ENCODE measurements at regions not wholly inside any gene's neighbourhood (a gene's known extent, or its start where the extent isn't known, plus 50 kb on each side); places are given as distances from the start of the nearest gene placed in this dataset.

DNA sequence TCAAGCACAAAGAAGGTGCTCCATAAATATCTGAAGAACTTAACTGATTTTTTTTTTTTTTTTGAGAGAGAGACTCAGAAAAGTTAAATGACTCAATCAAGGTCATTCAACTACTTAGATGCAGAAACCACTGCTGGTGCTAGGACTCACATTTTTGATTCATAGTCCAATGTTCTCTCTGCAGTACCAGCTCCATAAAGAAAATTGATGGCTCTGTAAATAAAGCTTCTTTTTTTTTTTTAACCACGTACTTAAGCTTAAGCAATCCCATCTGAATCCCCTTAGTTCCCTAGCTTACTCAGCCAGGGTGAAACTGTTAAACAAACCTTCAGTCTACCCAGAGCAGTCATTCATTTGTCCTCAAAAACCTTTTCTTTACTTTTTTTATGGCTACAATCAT, 657.0 kb upstream of the WWC1 start:
- no peak for DNase-seq (ENCODE audit: low spot score)
- TF ChIP-seq CTCF (IDR thresholded peaks at IDR 0.05; ENCODE audit: extremely low read depth, missing control alignments), result no peak

DNA sequence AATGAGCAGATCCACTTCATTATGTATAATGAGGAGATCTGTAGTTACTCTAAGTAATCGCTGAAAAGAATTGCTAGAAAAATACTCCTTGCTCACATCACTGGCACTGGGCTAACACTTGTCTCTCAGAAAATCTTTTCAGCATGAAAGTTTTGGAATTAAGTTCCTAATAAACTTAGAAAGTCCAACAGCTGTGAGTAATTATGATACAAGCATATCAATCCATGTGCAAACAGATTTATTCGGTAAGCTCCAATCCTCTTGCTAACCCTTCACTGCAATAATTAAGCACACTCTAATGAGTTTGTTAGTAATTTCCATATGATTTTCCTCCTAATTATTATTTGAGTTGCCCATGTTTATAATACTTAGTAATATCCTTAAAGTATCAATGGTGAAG, 652.6 kb upstream of the WWC1 start:
- no peak for TF ChIP-seq CTCF (IDR thresholded peaks at IDR 0.05; ENCODE audit: extremely low read depth, missing control alignments)
- DNase-seq (ENCODE audit: low spot score), result no peak

GRCh38 chr5:167639273-167639672, 652.2 kb upstream of the WWC1 start:
- DNase-seq (ENCODE audit: low spot score), result no peak
- no peak for TF ChIP-seq CTCF (IDR thresholded peaks at IDR 0.05; ENCODE audit: extremely low read depth, missing control alignments)

DNA sequence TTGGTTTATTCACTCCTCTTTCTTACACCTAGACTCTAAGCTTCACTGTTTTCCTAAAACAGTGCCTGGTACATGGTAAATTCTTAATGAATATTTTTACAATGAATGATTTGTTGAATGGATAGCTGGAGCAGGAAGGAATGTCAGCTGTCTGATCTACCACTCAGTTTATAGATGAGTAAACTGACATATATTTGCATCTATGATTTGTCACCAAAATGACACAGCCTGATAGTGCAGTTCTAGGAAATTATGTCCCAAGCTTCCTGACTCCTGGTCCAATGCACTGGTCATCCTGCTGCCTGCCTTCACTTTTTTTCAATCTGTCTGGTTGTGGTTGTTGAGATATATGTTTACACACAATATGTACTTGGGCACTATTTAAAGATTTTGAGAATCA, 651.7 kb upstream of the WWC1 start:
- no peak for TF ChIP-seq CTCF (IDR thresholded peaks at IDR 0.05; ENCODE audit: extremely low read depth, missing control alignments)
- no peak for DNase-seq (ENCODE audit: low spot score)

DNA sequence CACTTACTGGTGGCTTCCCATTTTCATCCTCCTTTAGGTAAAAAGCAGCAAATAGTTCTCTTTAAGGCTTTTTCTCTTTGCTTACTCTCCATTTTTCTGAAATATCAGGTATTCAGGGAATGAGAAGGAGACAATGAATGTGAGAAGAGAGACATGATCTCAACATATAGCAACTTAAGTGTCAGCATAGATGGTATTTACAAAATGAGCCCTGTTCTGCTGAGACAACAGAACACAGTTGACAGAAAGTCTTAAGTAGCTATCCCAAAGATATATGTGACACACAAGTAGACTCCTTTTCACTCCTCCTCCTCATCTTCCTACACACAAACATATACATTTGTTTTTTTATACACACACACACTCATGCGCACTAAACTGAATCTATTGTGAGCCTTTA, 649.3 kb upstream of the WWC1 start:
- TF ChIP-seq CTCF (IDR thresholded peaks at IDR 0.05; ENCODE audit: extremely low read depth, missing control alignments), result no peak
- no peak for DNase-seq (ENCODE audit: low spot score)

DNA sequence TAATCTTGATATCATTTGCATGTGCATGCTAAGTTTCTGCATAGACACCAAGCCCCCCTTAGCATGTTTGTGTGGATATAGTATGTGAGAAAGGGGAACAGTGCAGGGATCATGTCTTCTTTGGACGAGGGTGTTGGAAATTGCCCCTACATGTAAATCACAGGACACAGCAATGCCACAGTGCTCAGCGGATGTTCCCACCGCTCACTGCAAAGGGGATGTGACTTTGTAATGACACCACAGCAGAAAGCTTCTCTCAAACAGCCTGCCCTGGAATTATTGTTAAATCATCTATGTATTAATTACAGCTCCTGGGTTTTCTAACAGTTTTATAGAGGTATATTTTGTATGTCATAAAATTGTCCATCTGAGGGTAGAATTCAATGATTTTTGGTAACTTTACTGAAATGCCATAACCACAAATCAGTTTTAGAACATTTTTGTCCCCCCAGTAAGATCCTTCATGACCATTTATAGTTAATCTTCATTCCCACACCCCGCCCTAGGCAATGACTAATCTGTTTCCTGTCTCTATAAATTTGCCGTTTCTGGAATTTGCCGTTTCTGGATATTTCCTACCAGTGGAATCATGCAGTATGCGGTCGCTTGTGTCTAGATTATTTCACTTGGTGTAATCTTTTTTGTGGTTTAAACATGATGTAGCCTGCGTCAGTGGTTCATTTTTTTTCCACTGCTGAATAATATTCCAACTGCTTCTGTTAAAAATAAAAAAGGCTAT, 648.5 kb upstream of the WWC1 start:
- no peak for TF ChIP-seq CTCF (IDR thresholded peaks at IDR 0.05; ENCODE audit: extremely low read depth, missing control alignments)
- DNase-seq (ENCODE audit: low spot score), result no peak

- TF ChIP-seq CTCF (IDR thresholded peaks at IDR 0.05; ENCODE audit: extremely low read depth, missing control alignments), result no peak
- DNase-seq (ENCODE audit: low spot score), result no peak
Observed at GRCh38 chr5:167643631-167644280, 647.7 kb upstream of the WWC1 start.
